GM21515 (cell line): ENCODE measurements at regions not wholly inside any gene's neighbourhood (a gene's known extent, or its start where the extent isn't known, plus 50 kb on each side); places are given as distances from the start of the nearest gene placed in this dataset.
"Not testable (repeated sequence)": the region's sequence is repeated elsewhere in the genome, so short reads cannot be mapped to it uniquely, and the experiment has no call there.

Source experiments
- ATAC-seq: cut with Tn5 transposase; IDR thresholded peaks from one replicate; pipeline ENCODE4 v1.9.1; 2021; ENCODE audit not compliant: unreplicated experiment

- no peak for ATAC-seq
Observed at GRCh38 chr10:16231176-16231575, 205.6 kb upstream of the PTER start.

GRCh38 chr10:16231734-16232435 lies 204.9 kb upstream of the PTER start:
- ATAC-seq: no peak

- no peak for ATAC-seq
Observed at GRCh38 chr10:16232441-16232840, 204.4 kb upstream of the PTER start.

- no peak for ATAC-seq
Observed at GRCh38 chr10:16234916-16235315, 201.9 kb upstream of the PTER start.

GRCh38 chr10:16242446-16242845 lies 194.4 kb upstream of the PTER start:
- ATAC-seq: no peak

- ATAC-seq: no peak
Observed at GRCh38 chr10:16242859-16243613, 193.8 kb upstream of the PTER start.

GRCh38 chr10:16250136-16250535 lies 186.7 kb upstream of the PTER start:
- not testable (repeated sequence) for ATAC-seq

- no peak for ATAC-seq
Observed at GRCh38 chr10:16256336-16256735, 180.5 kb upstream of the PTER start.

- ATAC-seq: no peak
Observed at GRCh38 chr10:16258291-16259040, 178.3 kb upstream of the PTER start.

GRCh38 chr10:16259726-16260125 lies 177.1 kb upstream of the PTER start:
- ATAC-seq: no peak

GRCh38 chr10:16260388-16260787 lies 176.4 kb upstream of the PTER start:
- ATAC-seq: no peak

- no peak for ATAC-seq
Observed at GRCh38 chr10:16271571-16271970, 165.2 kb upstream of the PTER start.

- no peak for ATAC-seq
Observed at GRCh38 chr10:16274911-16275310, 161.9 kb upstream of the PTER start.

- ATAC-seq: no peak
Observed at GRCh38 chr10:16280595-16280994, 156.2 kb upstream of the PTER start.

- ATAC-seq: no peak
Observed at GRCh38 chr10:16292366-16292765, 144.4 kb upstream of the PTER start.

- no peak for ATAC-seq
Observed at GRCh38 chr10:16297069-16297468, 139.7 kb upstream of the PTER start.

GRCh38 chr10:16297642-16298041 lies 139.2 kb upstream of the PTER start:
- no peak for ATAC-seq

- ATAC-seq: no peak
Observed at GRCh38 chr10:16304311-16304710, 132.5 kb upstream of the PTER start.

GRCh38 chr10:16310440-16310839 lies 126.4 kb upstream of the PTER start:
- ATAC-seq: no peak

GRCh38 chr10:16314259-16314658 lies 122.6 kb upstream of the PTER start:
- no peak for ATAC-seq

- no peak for ATAC-seq
Observed at GRCh38 chr10:16316733-16317390, 119.9 kb upstream of the PTER start.
